RWPE2 (cell line): ENCODE measurements at regions not wholly inside any gene's neighbourhood (a gene's known extent, or its start where the extent isn't known, plus 50 kb on each side); places are given as distances from the start of the nearest gene placed in this dataset.

ENCODE experiments used
- ATAC-seq: fragments of 200-7000 bp; cut with Tn5 transposase; 3 replicates; pipeline ENCODE4 v1.9.1; 2021; ENCODE audit warnings: low read depth
- DNase-seq: peaks from one replicate; pipeline ENCODE4 v3.0.0-alpha.2; 2020; ENCODE audit warnings: low spot score
- H3K27ac ChIP-seq: fragments of 450-650 bp; 2 replicates; pipeline ENCODE4 v1.5.1; 2017; ENCODE audit warnings: mild to moderate bottlenecking; ENCODE audit not compliant: poor library complexity, severe bottlenecking
- H3K27me3 ChIP-seq: fragments of 250-450 bp; sonication (Bioruptor Pico); 2 replicates; pipeline ENCODE4 v1.5.1; 2021; ENCODE audit warnings: mild to moderate bottlenecking, moderate library complexity; ENCODE audit not compliant: insufficient read depth, poor library complexity, severe bottlenecking
- H3K36me3 ChIP-seq: fragments of 250-450 bp; sonication (Bioruptor Pico); 2 replicates; pipeline ENCODE4 v1.5.1; 2020; ENCODE audit warnings: low read depth, mild to moderate bottlenecking, moderate library complexity
- H3K4me1 ChIP-seq: fragments of 250-450 bp; sonication (Bioruptor Pico); 2 replicates; pipeline ENCODE4 v1.5.1; 2021; ENCODE audit warnings: mild to moderate bottlenecking, moderate library complexity; ENCODE audit not compliant: insufficient read depth, poor library complexity, severe bottlenecking
- H3K4me3 ChIP-seq: fragments of 250-450 bp; sonication (Bioruptor Pico); 2 replicates; pipeline ENCODE4 v1.5.1; 2021; ENCODE audit warnings: mild to moderate bottlenecking, moderate library complexity; ENCODE audit not compliant: severe bottlenecking
- H3K9me3 ChIP-seq: fragments of 250-450 bp; sonication (Bioruptor Pico); 2 replicates; pipeline ENCODE4 v1.5.1; 2021; ENCODE audit warnings: mild to moderate bottlenecking, moderate library complexity; ENCODE audit not compliant: severe bottlenecking
- TF ChIP-seq, protein P1 (sequence below): fragments of 450-650 bp; IDR thresholded peaks from one replicate; pipeline ENCODE4 v1.5.1; 2017; ENCODE audit warnings: mild to moderate bottlenecking, moderate library complexity; ENCODE audit not compliant: poor library complexity, severe bottlenecking

DNA sequence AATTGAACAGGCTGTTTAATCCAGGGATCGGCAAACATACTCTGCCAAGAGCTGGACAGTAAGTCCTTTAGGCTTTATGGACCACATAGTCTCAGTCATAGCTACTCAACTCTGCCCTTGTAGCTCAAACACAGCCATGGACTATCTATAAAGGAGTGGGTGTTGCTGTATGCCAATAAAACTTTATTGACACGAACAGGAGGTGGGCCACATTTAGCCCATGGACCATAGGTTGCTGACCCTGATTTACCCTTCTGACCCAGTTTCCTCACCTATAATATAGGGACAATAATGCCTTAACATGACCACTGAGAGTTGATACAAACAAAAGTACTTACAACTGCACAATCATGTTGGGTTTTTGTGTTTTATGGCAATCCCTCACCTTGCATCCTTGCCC lies 257.0 kb upstream of the SDK2 start:
- TF ChIP-seq, protein P1, sequence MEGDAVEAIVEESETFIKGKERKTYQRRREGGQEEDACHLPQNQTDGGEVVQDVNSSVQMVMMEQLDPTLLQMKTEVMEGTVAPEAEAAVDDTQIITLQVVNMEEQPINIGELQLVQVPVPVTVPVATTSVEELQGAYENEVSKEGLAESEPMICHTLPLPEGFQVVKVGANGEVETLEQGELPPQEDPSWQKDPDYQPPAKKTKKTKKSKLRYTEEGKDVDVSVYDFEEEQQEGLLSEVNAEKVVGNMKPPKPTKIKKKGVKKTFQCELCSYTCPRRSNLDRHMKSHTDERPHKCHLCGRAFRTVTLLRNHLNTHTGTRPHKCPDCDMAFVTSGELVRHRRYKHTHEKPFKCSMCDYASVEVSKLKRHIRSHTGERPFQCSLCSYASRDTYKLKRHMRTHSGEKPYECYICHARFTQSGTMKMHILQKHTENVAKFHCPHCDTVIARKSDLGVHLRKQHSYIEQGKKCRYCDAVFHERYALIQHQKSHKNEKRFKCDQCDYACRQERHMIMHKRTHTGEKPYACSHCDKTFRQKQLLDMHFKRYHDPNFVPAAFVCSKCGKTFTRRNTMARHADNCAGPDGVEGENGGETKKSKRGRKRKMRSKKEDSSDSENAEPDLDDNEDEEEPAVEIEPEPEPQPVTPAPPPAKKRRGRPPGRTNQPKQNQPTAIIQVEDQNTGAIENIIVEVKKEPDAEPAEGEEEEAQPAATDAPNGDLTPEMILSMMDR, result no peak
- Histone ChIP-seq H3K36me3 (no peaks in the 10 kb centered on the region), H3K9me3 (no peaks in the 10 kb centered on the region), H3K4me3 (no peak overlapping the region), H3K4me1 (no peaks in the 10 kb centered on the region), H3K27ac (no peak overlapping the region), H3K27me3 (peaks cover 57% of the 10 kb centered on the region)
- DNase-seq, result no peak
- ATAC-seq, result no peak

DNA sequence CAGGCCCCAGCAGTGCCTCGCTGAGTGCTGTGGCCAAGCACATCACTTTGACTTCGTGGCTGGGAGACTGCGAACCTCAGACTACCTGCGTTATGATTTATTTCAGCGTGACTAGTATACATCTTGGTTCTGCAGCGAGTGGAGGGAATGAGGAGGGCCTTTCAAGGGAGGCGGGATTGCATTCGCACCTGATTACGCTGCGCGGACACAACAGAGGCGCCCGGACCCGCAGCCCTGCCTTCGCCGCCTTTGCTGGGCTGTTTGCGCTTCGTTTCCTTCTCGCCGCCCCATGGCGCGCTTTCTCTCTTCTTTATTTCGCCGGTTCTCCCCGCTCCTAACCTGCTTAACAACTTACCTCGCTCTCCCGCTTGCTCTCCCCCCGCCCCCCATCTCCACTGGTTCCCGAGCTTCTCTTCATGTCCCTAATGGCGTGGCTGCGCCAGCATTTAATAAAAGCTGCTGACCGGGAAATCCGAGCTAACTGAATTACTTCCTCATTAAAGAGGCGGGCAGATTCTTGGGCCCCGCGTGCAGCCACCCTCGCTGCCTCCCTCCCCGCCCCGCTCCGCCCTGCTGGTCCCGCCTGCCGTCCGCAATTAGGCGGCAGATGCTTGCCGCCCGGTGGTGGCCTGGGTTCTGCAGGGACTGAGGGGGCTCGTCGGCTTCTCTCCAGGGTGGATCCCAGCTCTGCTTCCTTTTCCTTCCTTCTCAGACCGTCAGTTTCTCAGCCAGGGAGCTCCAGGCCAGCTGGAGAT lies 257.6 kb upstream of the SDK2 start:
- Histone ChIP-seq H3K4me3 (no peak overlapping the region), H3K9me3 (no peaks in the 10 kb centered on the region), H3K27ac (no peak overlapping the region), H3K4me1 (no peaks in the 10 kb centered on the region), H3K27me3 (peaks cover 55% of the 10 kb centered on the region), H3K36me3 (no peaks in the 10 kb centered on the region)
- no peak for DNase-seq
- TF ChIP-seq, protein P1, result no peak
- ATAC-seq, result peak; percentile 70

DNA sequence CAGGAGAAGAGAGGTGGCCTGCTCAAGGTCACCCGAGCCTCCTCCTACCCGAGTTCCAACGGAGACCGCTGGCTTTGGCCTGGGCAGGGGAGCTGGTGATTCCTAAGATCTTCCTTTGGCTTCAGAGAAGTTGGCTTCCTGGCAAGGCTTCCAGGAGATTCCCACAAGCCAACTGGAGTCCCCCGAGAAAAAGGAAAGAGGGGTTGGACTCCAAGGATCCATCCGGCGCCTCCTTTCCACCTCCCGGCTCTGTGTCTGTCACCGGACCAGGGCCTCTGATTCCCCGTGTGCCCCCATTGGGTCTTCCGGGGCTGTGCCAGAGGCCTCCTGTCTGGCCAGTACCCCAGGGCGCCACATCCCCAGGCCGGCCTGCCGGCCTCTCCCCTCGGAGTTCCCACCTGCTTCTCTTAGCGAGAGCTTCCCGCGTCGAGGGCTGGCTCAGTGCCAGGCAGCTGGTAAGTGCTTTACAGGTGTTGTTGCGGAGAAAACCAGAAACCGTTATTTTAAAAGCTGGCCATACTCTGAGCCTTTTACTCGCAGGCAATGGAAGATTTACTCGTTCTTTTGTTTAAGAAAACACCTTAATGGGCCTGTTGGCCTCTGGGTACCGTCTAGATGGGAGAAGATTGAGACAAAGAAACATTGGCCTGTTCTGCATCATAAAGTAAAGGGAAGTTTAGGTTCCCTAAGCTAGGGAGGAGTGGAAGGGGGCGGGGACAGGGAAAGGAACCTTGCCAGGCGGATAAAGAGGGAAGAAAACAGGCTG lies 258.4 kb upstream of the SDK2 start:
- no peak for ATAC-seq
- H3K4me3 ChIP-seq, result no peak overlapping the region
- H3K36me3 ChIP-seq, result no peaks in the 10 kb centered on the region
- H3K27ac ChIP-seq, result no peak overlapping the region
- H3K27me3 ChIP-seq, result peaks cover 54% of the 10 kb centered on the region
- DNase-seq, result no peak
- TF ChIP-seq, protein P1, result no peak
- no peaks in the 10 kb centered on the region for H3K9me3 ChIP-seq
- H3K4me1 ChIP-seq, result no peaks in the 10 kb centered on the region

DNA sequence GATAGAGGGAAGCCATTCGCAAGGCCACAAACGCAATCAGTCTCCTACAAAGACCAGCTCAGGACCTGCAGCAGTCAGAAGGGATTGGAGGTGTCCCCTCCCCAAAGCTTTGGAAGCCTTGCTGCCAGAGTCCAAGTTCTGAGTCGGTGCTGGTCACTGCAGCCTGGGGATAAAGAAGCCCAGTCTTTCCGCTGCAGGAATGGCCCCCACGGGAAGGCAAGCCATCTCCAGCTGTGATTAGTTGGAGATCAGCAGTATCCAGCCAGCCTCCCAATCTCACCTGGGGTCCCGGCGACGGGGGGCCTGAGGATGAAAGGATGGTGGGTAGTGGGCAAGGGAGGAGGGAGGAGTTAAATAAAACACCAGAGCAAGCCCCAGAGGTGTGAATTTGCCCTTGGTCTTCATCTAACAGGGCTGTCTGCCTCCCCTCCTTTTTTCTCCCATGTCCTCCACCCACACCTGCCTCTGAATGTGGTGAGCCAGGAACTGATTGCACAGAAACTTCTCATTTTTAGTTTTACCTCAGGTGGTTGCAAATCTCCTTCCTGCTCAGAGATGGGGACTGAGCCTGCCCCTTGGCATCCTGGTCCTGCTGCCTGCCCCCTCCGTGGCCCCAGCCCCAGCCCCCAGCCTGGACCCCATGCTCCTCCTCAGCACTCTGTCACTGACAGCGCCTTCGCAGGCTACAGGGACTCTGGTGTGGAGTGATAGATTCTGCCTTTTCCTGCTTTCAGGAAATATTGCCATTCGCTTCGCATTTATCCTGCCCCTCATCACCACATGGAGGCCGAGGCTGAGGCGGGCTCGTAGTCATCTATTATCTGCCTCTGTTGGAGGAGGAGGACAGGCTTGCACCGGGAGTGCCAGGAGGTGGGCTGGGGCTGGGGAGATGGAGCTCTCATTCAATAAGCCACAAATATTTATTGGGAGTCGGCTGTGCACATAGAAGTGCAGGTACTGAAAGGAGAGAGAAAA lies 262.9 kb upstream of the SDK2 start:
- TF ChIP-seq, protein P1, result no peak
- Histone ChIP-seq H3K27ac (no peak overlapping the region), H3K4me3 (no peak overlapping the region), H3K9me3 (no peaks in the 10 kb centered on the region), H3K36me3 (no peaks in the 10 kb centered on the region), H3K27me3 (peaks cover 63% of the 10 kb centered on the region), H3K4me1 (no peaks in the 10 kb centered on the region)
- DNase-seq (no peak), ATAC-seq (no peak)
